Esophagus (tissue), 2 donors: ENCODE measurements at regions not wholly inside any gene's neighbourhood (a gene's known extent, or its start where the extent isn't known, plus 50 kb on each side); places are given as distances from the start of the nearest gene placed in this dataset.

Source experiments
- H3K27ac ChIP-seq, 2 donors: one replicate each; pipeline ENCODE4 v1.5.1; 2013; ENCODE audit warnings: low read depth in 2 of 2, mild to moderate bottlenecking in 2 of 2, inconsistent platforms in 1 of 2, low read length in 1 of 2, moderate library complexity in 1 of 2
- H3K27me3 ChIP-seq, 2 donors: one replicate each; pipeline ENCODE4 v1.6.1; 2013; ENCODE audit warnings: low read length in 2 of 2, control low read depth in 1 of 2, mild to moderate bottlenecking in 1 of 2; ENCODE audit not compliant: insufficient read depth in 2 of 2, control insufficient read depth in 1 of 2
- H3K36me3 ChIP-seq, 2 donors: one replicate each; pipeline ENCODE4 v1.6.1; 2013; ENCODE audit warnings: low read length in 1 of 2; ENCODE audit not compliant: control insufficient read depth in 2 of 2, insufficient read depth in 2 of 2
- H3K4me1 ChIP-seq, 2 donors: one replicate each; pipeline ENCODE4 v1.6.1; 2013; ENCODE audit warnings: low read length in 1 of 2; ENCODE audit not compliant: control insufficient read depth in 2 of 2, insufficient read depth in 2 of 2
- H3K4me3 ChIP-seq, 2 donors: one replicate each; pipeline ENCODE4 v1.5.1; 2013; ENCODE audit warnings: low read length in 2 of 2, mild to moderate bottlenecking in 2 of 2, low read depth in 1 of 2, moderate library complexity in 1 of 2
- H3K9me3 ChIP-seq, 2 donors: one replicate each; pipeline ENCODE4 v1.6.1; 2013; ENCODE audit warnings: mild to moderate bottlenecking in 2 of 2, low read depth in 1 of 2, low read length in 1 of 2, moderate library complexity in 1 of 2; ENCODE audit not compliant: control insufficient read depth in 2 of 2, insufficient read depth in 1 of 2
- WGBS, 2 donors: extraction: QIAGEN DNeasy Blood & Tissue Kit; methylation state at CpG; one replicate each; pipeline ENCODE4 v1.1.7; 2013; 5-methylcytosine and 5-hydroxymethylcytosine counted together
- donor health status: healthy with polysubstance abuse.
- donor health status: Bipolar disorder and iron deficiency.

DNA sequence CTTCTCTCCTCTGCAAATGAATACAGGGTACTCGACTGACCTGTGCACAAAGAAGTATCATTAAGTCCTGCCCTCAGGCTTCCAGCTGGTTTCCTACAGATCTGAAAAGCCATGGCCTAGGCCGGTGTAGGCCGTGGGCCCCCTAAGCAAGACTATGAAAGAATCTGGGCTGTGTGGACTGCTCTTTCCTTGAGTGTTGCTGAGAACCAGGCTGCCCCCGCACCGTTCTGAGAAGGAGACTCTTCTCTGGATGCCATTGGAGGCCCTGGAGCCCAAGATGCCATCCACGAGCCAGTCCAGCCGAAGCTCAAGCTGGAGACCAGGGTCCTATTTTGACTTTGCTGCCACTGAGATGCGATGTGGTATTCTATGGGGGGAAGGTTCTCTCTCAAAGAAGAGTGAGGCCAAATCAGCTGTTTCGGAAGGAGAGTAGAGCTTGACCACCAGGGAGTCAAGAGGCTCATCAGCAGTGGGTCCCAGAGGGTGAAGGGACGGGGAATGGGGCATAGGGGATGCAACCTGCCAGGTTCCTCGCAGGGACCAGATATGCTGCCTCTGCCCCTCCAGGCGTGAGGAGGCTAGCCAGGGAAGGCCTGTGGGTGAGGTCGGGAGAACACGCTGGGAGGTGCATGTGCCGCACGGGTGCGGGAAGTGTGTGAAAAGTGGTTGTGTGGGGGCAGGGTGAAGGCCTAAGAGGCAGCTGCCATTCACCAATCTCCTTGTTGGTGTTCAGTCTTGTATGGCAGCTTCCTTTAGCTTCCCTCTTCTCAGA, 96.4 kb upstream of the B3GAT1 start:
- Histone ChIP-seq H3K4me1 (no peaks in the 10 kb centered on the region), H3K27ac (no peak overlapping the region), H3K27me3 (no peaks in the 10 kb centered on the region), H3K36me3 (no peaks in the 10 kb centered on the region), H3K4me3 (no peak overlapping the region), H3K9me3 (no peaks in the 10 kb centered on the region)
- WGBS, 2 donors: 81 to 90% methylated on average over 17 of the region's 17 CpGs

- no peaks in the 10 kb centered on the region for H3K9me3 ChIP-seq
- WGBS, 2 donors: 75 to 82% methylated on average over 2 of the region's 2 CpGs
- H3K27ac ChIP-seq: no peak overlapping the region
- H3K4me3 ChIP-seq: no peak overlapping the region
- H3K27me3 ChIP-seq: no peaks in the 10 kb centered on the region
- H3K36me3 ChIP-seq: no peaks in the 10 kb centered on the region
- no peaks in the 10 kb centered on the region for H3K4me1 ChIP-seq
Measured at GRCh38 chr11:134506046-134506445, 94.0 kb upstream of the B3GAT1 start.

GRCh38 chr11:134505125-134505524, 93.1 kb upstream of the B3GAT1 start:
- WGBS, 2 donors: 67 to 78% methylated on average over 3 of the region's 3 CpGs
- Histone ChIP-seq H3K27ac (no peak overlapping the region), H3K27me3 (no peaks in the 10 kb centered on the region), H3K4me3 (no peak overlapping the region), H3K36me3 (no peaks in the 10 kb centered on the region), H3K4me1 (no peaks in the 10 kb centered on the region), H3K9me3 (no peaks in the 10 kb centered on the region)

GRCh38 chr11:134504146-134504905, 92.3 kb upstream of the B3GAT1 start:
- 36 to 47% methylated on average over 16 of the region's 16 CpGs for WGBS, 2 donors
- H3K4me3 ChIP-seq: no peak overlapping the region
- H3K27ac ChIP-seq: no peak overlapping the region
- no peaks in the 10 kb centered on the region for H3K36me3 ChIP-seq
- H3K4me1 ChIP-seq: no peaks in the 10 kb centered on the region
- no peaks in the 10 kb centered on the region for H3K27me3 ChIP-seq
- H3K9me3 ChIP-seq: no peaks in the 10 kb centered on the region

DNA sequence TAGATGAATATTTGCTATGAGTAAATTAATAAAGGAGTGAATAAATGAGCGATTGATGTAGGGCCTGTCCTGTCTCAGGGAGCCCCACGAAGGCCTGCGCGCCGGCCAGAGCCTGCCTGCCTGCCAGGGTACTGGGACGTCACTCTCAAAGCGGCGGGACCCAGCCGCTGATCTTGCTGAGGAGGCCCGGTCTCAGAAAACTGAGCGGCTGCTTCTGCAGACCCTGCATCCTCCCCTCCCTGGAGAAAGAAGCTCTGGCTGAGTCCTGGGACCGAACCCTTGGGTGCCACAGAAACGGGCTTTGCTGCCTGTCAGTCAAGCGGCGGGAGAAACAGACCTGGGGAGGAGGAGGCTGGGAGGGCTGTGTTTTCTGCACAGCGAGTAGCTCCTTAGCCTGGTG, 91.6 kb upstream of the B3GAT1 start:
- 85 to 91% methylated on average over 16 of the region's 16 CpGs for WGBS, 2 donors
- no peaks in the 10 kb centered on the region for H3K9me3 ChIP-seq
- H3K4me1 ChIP-seq: no peaks in the 10 kb centered on the region

GRCh38 chr11:134503100-134503499, 91.1 kb upstream of the B3GAT1 start:
- no peak overlapping the region for H3K4me3 ChIP-seq
- no peak overlapping the region for H3K27ac ChIP-seq
- H3K36me3 ChIP-seq: no peaks in the 10 kb centered on the region
- H3K27me3 ChIP-seq: no peaks in the 10 kb centered on the region
- no peaks in the 10 kb centered on the region for H3K9me3 ChIP-seq
- H3K4me1 ChIP-seq: no peaks in the 10 kb centered on the region
- 54 to 62% methylated on average over 21 of the region's 21 CpGs for WGBS, 2 donors

More for the DNA sequence above, 91.6 kb upstream of the B3GAT1 start:
- H3K27ac ChIP-seq: no peak overlapping the region
- H3K27me3 ChIP-seq: no peaks in the 10 kb centered on the region
- H3K4me3 ChIP-seq: no peak overlapping the region
- H3K36me3 ChIP-seq: no peaks in the 10 kb centered on the region

DNA sequence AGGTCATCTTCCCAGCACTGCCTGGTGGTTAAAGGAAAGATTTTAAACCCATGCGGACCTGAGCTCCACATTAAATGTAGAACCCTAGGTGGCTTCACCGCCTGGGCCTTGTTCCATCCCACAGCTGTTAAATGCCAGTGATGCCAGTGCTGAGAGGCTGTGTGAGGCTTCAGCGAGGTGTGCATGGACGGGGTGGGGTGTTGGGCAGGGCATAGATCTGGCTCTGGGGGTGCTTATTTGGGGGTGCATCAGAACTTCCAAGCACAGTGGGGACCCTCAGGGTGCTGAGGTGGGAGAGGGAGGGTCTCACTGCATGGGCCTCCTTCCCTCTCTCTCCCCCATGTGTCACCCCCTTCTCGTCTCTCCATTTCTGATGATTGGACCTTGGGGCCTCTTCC, 90.1 kb upstream of the B3GAT1 start:
- no peaks in the 10 kb centered on the region for H3K36me3 ChIP-seq
- H3K9me3 ChIP-seq: no peaks in the 10 kb centered on the region
- 67 to 78% methylated on average over 5 of the region's 5 CpGs for WGBS, 2 donors
- no peaks in the 10 kb centered on the region for H3K4me1 ChIP-seq
- H3K4me3 ChIP-seq: no peak overlapping the region
- no peaks in the 10 kb centered on the region for H3K27me3 ChIP-seq
- no peak overlapping the region for H3K27ac ChIP-seq

GRCh38 chr11:134501406-134502152, 89.5 kb upstream of the B3GAT1 start:
- no peaks in the 10 kb centered on the region for H3K36me3 ChIP-seq
- H3K27ac ChIP-seq: no peak overlapping the region
- H3K27me3 ChIP-seq: no peaks in the 10 kb centered on the region
- no peak overlapping the region for H3K4me3 ChIP-seq
- H3K4me1 ChIP-seq: no peaks in the 10 kb centered on the region
- H3K9me3 ChIP-seq: no peaks in the 10 kb centered on the region
- 72 to 74% methylated on average over 16 of the region's 16 CpGs for WGBS, 2 donors

DNA sequence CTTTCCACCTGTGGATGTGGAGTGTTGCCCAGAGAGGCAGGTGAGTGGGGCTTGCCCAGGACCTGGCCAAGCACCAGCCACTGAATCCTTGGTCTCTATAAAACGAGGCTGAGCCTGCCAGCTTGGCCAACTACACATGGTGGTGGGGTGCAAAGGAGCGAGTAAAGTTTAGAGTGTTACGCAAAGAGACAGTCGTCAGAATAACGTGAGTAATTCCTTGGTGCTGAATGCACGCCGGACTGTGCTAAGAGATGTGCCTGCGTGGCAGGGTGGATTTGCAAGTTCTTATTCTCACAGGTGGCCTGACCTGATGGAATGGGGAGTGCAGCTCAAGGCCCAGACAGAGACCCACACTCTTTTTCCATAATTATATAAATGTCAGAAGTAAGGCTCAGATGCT, 88.6 kb upstream of the B3GAT1 start:
- no peak overlapping the region for H3K27ac ChIP-seq
- no peaks in the 10 kb centered on the region for H3K36me3 ChIP-seq
- H3K4me3 ChIP-seq: no peak overlapping the region
- 82 to 83% methylated on average over 8 of the region's 8 CpGs for WGBS, 2 donors
- no peaks in the 10 kb centered on the region for H3K4me1 ChIP-seq
- H3K27me3 ChIP-seq: no peaks in the 10 kb centered on the region
- H3K9me3 ChIP-seq: no peaks in the 10 kb centered on the region
